ENCODE measurements at regions not wholly inside any gene's neighbourhood (a gene's known extent, or its start where the extent isn't known, plus 50 kb on each side); places are given as distances from the start of the nearest gene placed in this dataset.
"Not testable (repeated sequence)": the region's sequence is repeated elsewhere in the genome, so short reads cannot be mapped to it uniquely, and the experiment has no call there.

GRCh38 chr1:242805360-242805759 is 280.9 kb upstream of the PLD5 start:
- TF ChIP-seq, protein P1, sequence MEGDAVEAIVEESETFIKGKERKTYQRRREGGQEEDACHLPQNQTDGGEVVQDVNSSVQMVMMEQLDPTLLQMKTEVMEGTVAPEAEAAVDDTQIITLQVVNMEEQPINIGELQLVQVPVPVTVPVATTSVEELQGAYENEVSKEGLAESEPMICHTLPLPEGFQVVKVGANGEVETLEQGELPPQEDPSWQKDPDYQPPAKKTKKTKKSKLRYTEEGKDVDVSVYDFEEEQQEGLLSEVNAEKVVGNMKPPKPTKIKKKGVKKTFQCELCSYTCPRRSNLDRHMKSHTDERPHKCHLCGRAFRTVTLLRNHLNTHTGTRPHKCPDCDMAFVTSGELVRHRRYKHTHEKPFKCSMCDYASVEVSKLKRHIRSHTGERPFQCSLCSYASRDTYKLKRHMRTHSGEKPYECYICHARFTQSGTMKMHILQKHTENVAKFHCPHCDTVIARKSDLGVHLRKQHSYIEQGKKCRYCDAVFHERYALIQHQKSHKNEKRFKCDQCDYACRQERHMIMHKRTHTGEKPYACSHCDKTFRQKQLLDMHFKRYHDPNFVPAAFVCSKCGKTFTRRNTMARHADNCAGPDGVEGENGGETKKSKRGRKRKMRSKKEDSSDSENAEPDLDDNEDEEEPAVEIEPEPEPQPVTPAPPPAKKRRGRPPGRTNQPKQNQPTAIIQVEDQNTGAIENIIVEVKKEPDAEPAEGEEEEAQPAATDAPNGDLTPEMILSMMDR (IDR thresholded peaks at IDR 0.05; ENCODE audit: low read length), result not testable (repeated sequence)
- TF ChIP-seq EZH2 (IDR thresholded peaks at IDR 0.05; ENCODE audit: borderline replicate concordance, low read length), result not testable (repeated sequence)
